HG02798 (cell line): ENCODE measurements at regions not wholly inside any gene's neighbourhood (a gene's known extent, or its start where the extent isn't known, plus 50 kb on each side); places are given as distances from the start of the nearest gene placed in this dataset.
A peak's percentile ranks its signal among the peaks of the same experiment; 100 is the strongest.
"Not testable (repeated sequence)": the region's sequence is repeated elsewhere in the genome, so short reads cannot be mapped to it uniquely, and the experiment has no call there.

Experiments used
- ATAC-seq: cut with Tn5 transposase; IDR thresholded peaks from one replicate; pipeline ENCODE4 v1.9.1; 2021; ENCODE audit warnings: mild to moderate bottlenecking; ENCODE audit not compliant: unreplicated experiment, poor library complexity

DNA sequence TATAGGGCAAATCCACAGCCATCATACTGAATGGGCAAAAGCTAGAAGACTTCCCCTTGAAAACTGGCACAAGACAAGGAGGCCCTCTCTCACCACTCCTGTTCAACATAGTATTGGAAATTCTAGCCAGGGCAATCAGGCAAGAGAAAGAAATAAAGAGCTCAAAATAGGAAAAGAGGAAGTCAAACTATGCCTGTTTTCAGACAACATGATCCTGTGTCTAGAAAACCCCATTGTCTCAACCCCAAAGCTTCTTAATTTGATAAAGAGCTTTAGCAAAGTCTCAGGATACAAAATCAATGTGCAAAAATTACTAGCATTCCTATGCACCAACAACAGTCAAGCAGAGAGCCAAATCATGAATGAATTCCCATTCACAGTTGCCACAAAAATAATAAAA is 160.3 kb downstream of the CXXC4 start:
- no peak for ATAC-seq

DNA sequence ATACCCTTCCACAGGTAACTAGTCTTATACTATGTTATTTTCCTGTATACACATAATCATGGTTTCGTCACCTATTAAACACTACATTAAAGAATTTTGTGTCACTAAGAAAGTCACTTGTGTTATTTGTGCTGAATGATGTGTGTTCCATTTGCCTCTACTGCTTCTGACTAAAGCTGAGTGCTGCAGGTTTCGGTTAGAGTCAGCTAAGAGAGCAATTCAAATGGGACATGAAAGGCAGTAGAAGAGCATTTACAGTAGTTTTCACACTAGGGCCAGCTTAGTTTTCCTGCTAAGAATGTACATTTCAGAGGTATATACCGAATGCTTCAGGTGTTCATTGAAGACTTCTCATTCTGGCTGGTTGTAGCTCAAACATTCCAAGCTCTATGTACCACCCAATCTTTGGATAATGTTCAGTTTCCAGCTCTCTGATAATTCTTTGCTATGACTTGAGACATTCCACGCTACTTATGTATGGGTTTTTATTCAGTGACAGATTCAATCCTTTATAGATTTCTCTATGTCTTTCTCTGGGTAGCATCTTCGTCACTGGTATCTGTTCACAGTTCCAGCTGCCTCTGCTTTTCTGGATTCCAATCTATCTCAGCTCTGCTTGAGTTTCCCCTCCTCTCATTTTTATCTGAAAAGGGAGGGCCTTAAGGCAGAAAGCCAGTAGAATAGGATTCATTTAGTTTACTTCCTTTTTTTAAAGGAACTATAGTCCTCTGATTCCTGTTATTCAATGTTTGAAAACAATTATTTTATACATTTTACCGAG is 164.4 kb downstream of the CXXC4 start:
- ATAC-seq: peak; percentile 60

- not testable (repeated sequence) for ATAC-seq
Observed at GRCh38 chr4:104326991-104327694, 167.6 kb downstream of the CXXC4 start.

- ATAC-seq: no peak
Observed at GRCh38 chr4:104302731-104303130, 192.0 kb downstream of the CXXC4 start.

DNA sequence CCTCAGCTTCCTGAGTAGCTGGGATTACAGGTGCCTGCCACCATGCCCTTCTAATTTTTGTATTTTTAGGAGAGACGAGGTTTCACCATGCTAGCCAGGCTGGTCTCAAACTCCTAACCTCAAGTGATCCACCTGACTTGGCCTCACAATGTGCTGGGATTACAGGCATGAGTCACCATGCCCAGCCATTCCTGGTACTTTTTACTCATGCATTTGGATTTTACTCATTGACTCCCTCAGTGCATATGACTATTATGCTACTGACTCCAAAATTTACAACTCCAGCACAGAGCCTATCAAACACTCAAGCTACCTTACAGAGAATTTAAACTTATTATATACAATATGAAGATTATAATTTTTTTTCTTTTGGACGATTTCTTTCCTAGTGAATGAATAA is 199.9 kb downstream of the CXXC4 start:
- ATAC-seq: no peak

DNA sequence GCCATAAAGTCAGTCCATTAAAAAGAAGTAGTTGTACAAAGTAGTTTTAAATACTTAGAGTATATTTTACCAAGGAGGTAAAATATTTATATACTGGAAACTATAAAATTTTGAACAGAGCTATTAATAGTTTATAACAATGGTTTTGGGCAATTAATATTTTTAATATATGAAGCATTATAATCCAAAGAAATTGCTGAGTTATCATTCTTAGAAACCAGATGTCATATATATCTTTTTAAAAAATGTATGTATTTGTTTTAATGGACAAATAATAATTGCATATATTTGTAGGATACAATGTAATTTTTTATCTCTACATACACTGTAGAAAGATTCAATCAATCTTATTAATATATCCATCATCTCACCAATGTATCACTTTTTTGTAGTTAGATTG is 207.8 kb downstream of the CXXC4 start:
- no peak for ATAC-seq

DNA sequence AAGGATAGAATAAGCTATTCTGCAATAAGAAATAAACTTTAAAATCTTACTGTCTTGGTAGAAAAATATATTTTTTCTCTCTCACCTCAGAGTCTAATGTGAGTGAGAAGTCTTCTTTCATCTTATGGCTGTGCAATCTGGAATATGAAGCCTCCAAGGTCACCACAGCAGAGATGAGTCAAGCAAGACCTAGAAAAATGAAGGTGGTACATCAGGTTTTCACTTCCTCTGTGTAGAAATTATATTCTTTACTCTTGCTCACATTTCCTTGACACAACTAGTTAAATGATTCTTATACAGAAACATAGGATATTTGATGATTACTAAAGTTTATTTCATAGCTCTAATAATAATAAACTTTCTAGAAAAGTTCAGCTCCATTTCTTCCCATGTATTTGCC is 211.4 kb downstream of the CXXC4 start:
- ATAC-seq: no peak

DNA sequence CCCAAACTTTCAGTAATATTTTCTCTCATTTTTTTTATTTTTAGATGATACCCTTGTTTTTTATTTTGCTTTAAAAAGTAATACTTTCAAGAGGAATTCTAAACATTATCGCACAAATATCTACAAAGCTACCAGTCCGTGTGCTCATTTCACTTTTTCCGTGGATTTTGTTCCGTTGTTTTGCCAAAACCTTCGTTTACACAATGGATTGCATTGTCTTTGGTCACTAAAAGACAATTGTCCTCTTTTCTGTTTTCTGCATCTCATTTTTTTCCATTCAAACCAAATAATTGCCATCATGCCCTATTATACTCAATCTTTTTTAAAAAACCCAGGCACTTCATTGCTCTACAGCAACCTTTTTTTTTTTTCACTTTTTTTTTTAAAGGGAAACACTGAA is 214.9 kb downstream of the CXXC4 start:
- no peak for ATAC-seq

- no peak for ATAC-seq
Observed at GRCh38 chr4:104272966-104273365, 221.7 kb downstream of the CXXC4 start.

DNA sequence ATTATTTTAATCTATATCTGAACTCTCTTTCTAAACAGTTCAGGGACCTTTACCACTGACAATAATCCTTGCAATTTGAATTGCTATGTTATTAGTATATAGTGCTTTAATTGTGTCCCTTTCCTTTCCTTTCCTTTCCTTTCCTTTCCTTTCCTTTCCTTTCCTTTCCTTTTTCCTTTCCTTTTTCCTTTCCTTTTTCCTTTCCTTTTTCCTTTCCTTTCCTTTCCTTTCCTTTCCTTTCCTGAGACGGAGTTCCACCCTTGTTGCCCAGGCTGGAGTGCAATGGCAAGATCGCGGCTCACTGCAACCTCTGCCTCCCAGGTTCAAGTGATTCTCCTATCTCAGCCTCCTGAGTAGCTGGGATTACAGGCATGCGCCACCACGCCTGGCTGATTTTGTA is 225.1 kb downstream of the CXXC4 start:
- ATAC-seq: not testable (repeated sequence)

GRCh38 chr4:104263100-104263499 is 231.6 kb downstream of the CXXC4 start:
- ATAC-seq: no peak

DNA sequence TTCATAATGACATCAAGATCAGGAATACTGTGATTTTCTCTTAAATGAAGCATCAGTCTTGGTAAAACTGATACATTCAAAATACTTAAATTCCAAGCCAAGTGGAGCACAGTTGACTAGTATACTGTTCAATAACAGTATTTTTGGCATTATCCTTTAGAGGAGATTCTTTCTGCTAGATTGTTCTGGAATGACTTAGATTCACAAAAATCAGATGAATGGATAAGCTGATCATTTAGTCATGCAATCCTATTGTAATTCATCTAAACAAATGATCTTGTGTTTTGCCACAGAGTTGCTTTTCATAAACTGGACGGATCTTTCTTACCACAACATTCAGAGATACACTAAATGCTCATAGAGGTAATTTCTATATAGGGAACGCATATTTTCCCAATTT is 232.0 kb downstream of the CXXC4 start:
- ATAC-seq: no peak

GRCh38 chr4:104248726-104249125 is 246.0 kb downstream of the CXXC4 start:
- no peak for ATAC-seq

- no peak for ATAC-seq
Observed at GRCh38 chr4:104235967-104236366, 258.7 kb downstream of the CXXC4 start.

GRCh38 chr4:104217526-104217925 is 277.2 kb downstream of the CXXC4 start:
- no peak for ATAC-seq

DNA sequence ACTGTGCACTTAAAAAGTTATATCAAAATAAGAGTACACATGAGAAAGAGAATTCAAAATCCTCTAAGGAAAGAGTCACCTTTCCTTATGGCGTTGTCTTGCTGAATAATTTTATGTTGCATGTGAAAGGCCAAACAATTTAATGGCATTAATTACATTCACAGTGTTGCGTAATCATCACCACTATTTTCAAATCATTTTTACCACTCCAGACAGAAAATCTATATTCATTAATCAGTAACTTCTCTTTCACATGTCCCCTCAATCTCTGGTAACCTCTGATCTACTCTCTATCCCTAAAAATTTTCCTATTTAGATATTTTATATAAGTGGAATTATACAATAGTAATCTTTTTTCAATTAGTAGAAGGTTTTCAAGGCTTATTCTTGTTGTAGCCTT is 283.0 kb downstream of the CXXC4 start:
- no peak for ATAC-seq

DNA sequence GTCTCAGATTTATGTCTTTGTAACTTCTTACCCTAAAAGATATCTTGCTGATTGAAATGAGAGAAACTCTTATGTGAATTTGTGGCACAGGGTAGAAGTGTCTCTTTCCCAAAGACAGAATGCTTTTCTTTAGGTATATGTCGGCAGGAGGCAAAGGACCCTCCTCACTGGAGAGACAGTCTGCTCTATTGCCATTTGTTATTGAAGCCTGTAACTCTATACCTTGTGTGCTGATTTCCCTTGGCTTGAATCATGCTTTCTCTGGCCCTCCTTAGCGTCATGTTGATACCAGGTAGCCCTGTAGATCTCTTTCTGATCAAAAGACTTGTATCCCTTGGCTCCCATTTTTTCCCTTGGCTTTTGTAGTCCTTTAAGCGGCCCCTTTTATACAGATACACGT is 284.3 kb downstream of the CXXC4 start:
- no peak for ATAC-seq

GRCh38 chr4:104206784-104207183 is 287.9 kb downstream of the CXXC4 start:
- no peak for ATAC-seq

DNA sequence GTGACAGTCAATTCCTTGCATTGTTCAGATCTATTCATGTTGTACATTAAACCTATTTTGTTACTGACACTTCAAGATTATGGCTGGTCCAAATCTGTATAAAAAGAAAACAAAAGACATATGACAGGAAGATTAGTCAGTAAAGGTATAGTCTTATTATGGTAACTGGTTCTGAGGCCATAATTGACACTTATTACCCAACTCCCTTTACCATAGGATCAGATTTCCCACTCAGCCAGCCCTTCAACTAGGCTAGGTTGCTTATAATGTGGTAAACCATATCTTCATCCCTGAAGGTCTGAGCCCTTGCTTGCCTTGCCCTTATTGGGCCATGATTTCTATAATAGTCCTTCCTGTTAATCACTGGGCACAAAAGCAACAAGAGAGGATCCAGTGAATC is 289.6 kb downstream of the CXXC4 start:
- no peak for ATAC-seq

GRCh38 chr4:104188301-104188700 is 306.4 kb downstream of the CXXC4 start:
- ATAC-seq: no peak

GRCh38 chr4:104169437-104169836 is 325.3 kb downstream of the CXXC4 start:
- no peak for ATAC-seq

GRCh38 chr4:104166749-104167148 is 327.9 kb downstream of the CXXC4 start:
- no peak for ATAC-seq
